Activated T-helper 17 cell treated with anti-CD3 and anti-CD28 coated beads, Interleukin-2, amount 50 U/mL, for 72 hours (primary cell): ENCODE measurements at regions not wholly inside any gene's neighbourhood (a gene's known extent, or its start where the extent isn't known, plus 50 kb on each side); places are given as distances from the start of the nearest gene placed in this dataset.
"Not testable (repeated sequence)": the region's sequence is repeated elsewhere in the genome, so short reads cannot be mapped to it uniquely, and the experiment has no call there.

Experiments
- ATAC-seq: fragments of 150-1000 bp; cut with Tn5 transposase; replicated peaks from 2 replicates; pipeline ENCODE4 v1.10.0; 2021; ENCODE audit warnings: mild to moderate bottlenecking, moderate library complexity
- H3K27ac Mint-ChIP-seq: one replicate; pipeline ENCODE4 v1.8.0; 2022; ENCODE audit warnings: mixed read lengths
- H3K27me3 Mint-ChIP-seq: one replicate; pipeline ENCODE4 v1.8.0; 2022; ENCODE audit warnings: mixed read lengths
- H3K36me3 Mint-ChIP-seq: one replicate; pipeline ENCODE4 v1.8.0; 2022; ENCODE audit warnings: low read depth, mild to moderate bottlenecking, mixed read lengths
- H3K4me1 Mint-ChIP-seq: one replicate; pipeline ENCODE4 v1.8.0; 2022; ENCODE audit warnings: mixed read lengths
- H3K4me3 Mint-ChIP-seq: one replicate; pipeline ENCODE4 v1.8.0; 2022; ENCODE audit warnings: mild to moderate bottlenecking, mixed read lengths
- H3K9me3 Mint-ChIP-seq: one replicate; pipeline ENCODE4 v1.8.0; 2022; ENCODE audit warnings: mixed read lengths

GRCh38 chr17:68768804-68769203 lies 167.6 kb upstream of the FAM20A start:
- H3K9me3 Mint-ChIP-seq: no peaks in the 10 kb centered on the region
- no peak overlapping the region for H3K4me3 Mint-ChIP-seq
- no peaks in the 10 kb centered on the region for H3K36me3 Mint-ChIP-seq
- no peak for ATAC-seq
- no peaks in the 10 kb centered on the region for H3K4me1 Mint-ChIP-seq
- H3K27ac Mint-ChIP-seq: no peak overlapping the region
- peaks cover 8% of the 10 kb centered on the region for H3K27me3 Mint-ChIP-seq

- no peaks in the 10 kb centered on the region for H3K9me3 Mint-ChIP-seq
- no peaks in the 10 kb centered on the region for H3K36me3 Mint-ChIP-seq
- no peaks in the 10 kb centered on the region for H3K4me1 Mint-ChIP-seq
- H3K4me3 Mint-ChIP-seq: no peak overlapping the region
- peaks cover 12% of the 10 kb centered on the region for H3K27me3 Mint-ChIP-seq
- no peak for ATAC-seq
- H3K27ac Mint-ChIP-seq: no peak overlapping the region
These were observed 165.5 kb upstream of the FAM20A start for GRCh38 chr17:68766640-68767039.

- ATAC-seq: peak; percentile 42
- Mint-ChIP-seq H3K4me1 (peaks cover 5% of the 10 kb centered on the region), H3K36me3 (no peaks in the 10 kb centered on the region), H3K9me3 (no peaks in the 10 kb centered on the region), H3K27ac (no peak overlapping the region), H3K27me3 (peaks cover 12% of the 10 kb centered on the region), H3K4me3 (no peak overlapping the region)
These were observed 162.4 kb upstream of the FAM20A start for GRCh38 chr17:68763562-68763961.

GRCh38 chr17:68762911-68763310 lies 161.7 kb upstream of the FAM20A start:
- Mint-ChIP-seq H3K4me3 (no peak overlapping the region), H3K27ac (no peak overlapping the region), H3K27me3 (peaks cover 12% of the 10 kb centered on the region), H3K36me3 (no peaks in the 10 kb centered on the region), H3K9me3 (no peaks in the 10 kb centered on the region), H3K4me1 (peaks cover 5% of the 10 kb centered on the region)
- ATAC-seq: no peak

- H3K4me1 Mint-ChIP-seq: peaks cover 5% of the 10 kb centered on the region
- peaks cover 3% of the 10 kb centered on the region for H3K9me3 Mint-ChIP-seq
- no peak overlapping the region for H3K27ac Mint-ChIP-seq
- no peak for ATAC-seq
- peaks cover 17% of the 10 kb centered on the region for H3K27me3 Mint-ChIP-seq
- H3K36me3 Mint-ChIP-seq: no peaks in the 10 kb centered on the region
- no peak overlapping the region for H3K4me3 Mint-ChIP-seq
These were observed 158.9 kb upstream of the FAM20A start for GRCh38 chr17:68760141-68760475.

GRCh38 chr17:68759343-68760140 lies 158.4 kb upstream of the FAM20A start:
- ATAC-seq: peak; percentile 83
- Mint-ChIP-seq H3K4me1 (peaks cover 5% of the 10 kb centered on the region), H3K4me3 (peak overlapping the region; percentile 35), H3K27ac (no peak overlapping the region), H3K36me3 (no peaks in the 10 kb centered on the region), H3K27me3 (peaks cover 13% of the 10 kb centered on the region), H3K9me3 (peaks cover 3% of the 10 kb centered on the region)

GRCh38 chr17:68759002-68759342 lies 157.8 kb upstream of the FAM20A start:
- no peak for ATAC-seq
- no peaks in the 10 kb centered on the region for H3K36me3 Mint-ChIP-seq
- no peak overlapping the region for H3K27ac Mint-ChIP-seq

GRCh38 chr17:68757866-68758757 lies 156.9 kb upstream of the FAM20A start:
- H3K4me1 Mint-ChIP-seq, H3K4me3 Mint-ChIP-seq, H3K27ac Mint-ChIP-seq, ATAC-seq, H3K27me3 Mint-ChIP-seq, H3K36me3 Mint-ChIP-seq, H3K9me3 Mint-ChIP-seq: not testable (repeated sequence)

More at GRCh38 chr17:68759002-68759342, 157.8 kb upstream of the FAM20A start:
- Mint-ChIP-seq H3K9me3 (peaks cover 3% of the 10 kb centered on the region), H3K27me3 (peaks cover 12% of the 10 kb centered on the region), H3K4me3 (no peak overlapping the region), H3K4me1 (peaks cover 5% of the 10 kb centered on the region)

GRCh38 chr17:68753985-68754769 lies 153.0 kb upstream of the FAM20A start:
- no peak overlapping the region for H3K27ac Mint-ChIP-seq
- no peak for ATAC-seq
- peaks cover 6% of the 10 kb centered on the region for H3K27me3 Mint-ChIP-seq
- H3K4me1 Mint-ChIP-seq: no peaks in the 10 kb centered on the region
- no peaks in the 10 kb centered on the region for H3K36me3 Mint-ChIP-seq
- H3K4me3 Mint-ChIP-seq: no peak overlapping the region
- H3K9me3 Mint-ChIP-seq: peaks cover 3% of the 10 kb centered on the region

- Mint-ChIP-seq H3K27me3 (peaks cover 6% of the 10 kb centered on the region), H3K9me3 (no peaks in the 10 kb centered on the region), H3K27ac (no peak overlapping the region), H3K36me3 (no peaks in the 10 kb centered on the region), H3K4me1 (no peaks in the 10 kb centered on the region), H3K4me3 (no peak overlapping the region)
- no peak for ATAC-seq
These were observed 149.0 kb upstream of the FAM20A start for GRCh38 chr17:68750208-68750562.

- Mint-ChIP-seq H3K27me3 (peaks cover 9% of the 10 kb centered on the region), H3K4me1 (no peaks in the 10 kb centered on the region), H3K36me3 (no peaks in the 10 kb centered on the region), H3K27ac (no peak overlapping the region), H3K4me3 (no peak overlapping the region), H3K9me3 (no peaks in the 10 kb centered on the region)
- no peak for ATAC-seq
These were observed 148.4 kb upstream of the FAM20A start for GRCh38 chr17:68749349-68750207.

GRCh38 chr17:68748381-68748780 lies 147.2 kb upstream of the FAM20A start:
- H3K36me3 Mint-ChIP-seq: no peaks in the 10 kb centered on the region

GRCh38 chr17:68740555-68741447 lies 139.6 kb upstream of the FAM20A start:
- Mint-ChIP-seq H3K9me3 (no peaks in the 10 kb centered on the region), H3K4me3 (no peak overlapping the region), H3K4me1 (no peaks in the 10 kb centered on the region), H3K36me3 (no peaks in the 10 kb centered on the region), H3K27ac (no peak overlapping the region), H3K27me3 (peaks cover 45% of the 10 kb centered on the region)
- ATAC-seq: no peak

More at GRCh38 chr17:68748381-68748780, 147.2 kb upstream of the FAM20A start:
- Mint-ChIP-seq H3K27ac (no peak overlapping the region), H3K4me3 (no peak overlapping the region), H3K27me3 (peaks cover 16% of the 10 kb centered on the region), H3K4me1 (no peaks in the 10 kb centered on the region), H3K9me3 (no peaks in the 10 kb centered on the region)
- no peak for ATAC-seq
